A673 (cell line): ENCODE measurements at regions not wholly inside any gene's neighbourhood (a gene's known extent, or its start where the extent isn't known, plus 50 kb on each side); places are given as distances from the start of the nearest gene placed in this dataset.

Experiments used
- CTCF ChIP-seq: fragments of 300-800, 200-600 bp; sonication (generic); conservative IDR thresholded peaks from 2 replicates; pipeline ENCODE4 v1.5.1; 2017; ENCODE audit warnings: low read depth, mild to moderate bottlenecking, antibody characterized with exemption, low read length, moderate library complexity, mixed read lengths
- EZH2 ChIP-seq: fragments of 200-600 bp; sonication (generic); IDR thresholded peaks from 2 replicates; pipeline ENCODE4 v1.6.1; 2017; ENCODE audit warnings: borderline replicate concordance, low read depth, mild to moderate bottlenecking, mixed read lengths, antibody characterized with exemption, low read length; ENCODE audit not compliant: poor library complexity, severe bottlenecking

GRCh38 chr10:4535521-4535920, 290.5 kb upstream of the AKR1E2 start:
- TF ChIP-seq CTCF = no peak
- no peak for TF ChIP-seq EZH2
